ENCODE measurements at regions not wholly inside any gene's neighbourhood (a gene's known extent, or its start where the extent isn't known, plus 50 kb on each side); places are given as distances from the start of the nearest gene placed in this dataset.

- no peak for DNase-seq (ENCODE audit: low read depth)
- TF ChIP-seq MAX (IDR thresholded peaks at IDR 0.05; ENCODE audit: low read depth, low read length): no peak
- TF ChIP-seq POLR2A (IDR thresholded peaks at IDR 0.05; ENCODE audit: extremely low read depth, insufficient read length): no peak
- no peak for TF ChIP-seq MYC (IDR thresholded peaks at IDR 0.05; ENCODE audit: low read depth, low read length)
- TF ChIP-seq CTCF (IDR thresholded peaks at IDR 0.05; ENCODE audit: low read depth, low read length): no peak
- H3K4me3 ChIP-seq (ENCODE audit: low read depth, low read length): no peak overlapping the region
Measured at GRCh38 chr3:70731046-70731445, 418.6 kb upstream of the MDFIC2 start.

- no peak overlapping the region for H3K4me3 ChIP-seq (ENCODE audit: low read depth, low read length)
- TF ChIP-seq POLR2A (IDR thresholded peaks at IDR 0.05; ENCODE audit: extremely low read depth, insufficient read length) (no peak), MAX (IDR thresholded peaks at IDR 0.05; ENCODE audit: low read depth, low read length) (no peak), CTCF (IDR thresholded peaks at IDR 0.05; ENCODE audit: low read depth, low read length) (no peak), MYC (IDR thresholded peaks at IDR 0.05; ENCODE audit: low read depth, low read length) (no peak)
- no peak for DNase-seq (ENCODE audit: low read depth)
Measured at GRCh38 chr3:70729845-70730244, 417.4 kb upstream of the MDFIC2 start.

- TF ChIP-seq MYC (IDR thresholded peaks at IDR 0.05; ENCODE audit: low read depth, low read length) (no peak), CTCF (IDR thresholded peaks at IDR 0.05; ENCODE audit: low read depth, low read length) (no peak), POLR2A (IDR thresholded peaks at IDR 0.05; ENCODE audit: extremely low read depth, insufficient read length) (no peak), MAX (IDR thresholded peaks at IDR 0.05; ENCODE audit: low read depth, low read length) (no peak)
- DNase-seq (ENCODE audit: low read depth): no peak
- no peak overlapping the region for H3K4me3 ChIP-seq (ENCODE audit: low read depth, low read length)
Measured at GRCh38 chr3:70728311-70728710, 415.9 kb upstream of the MDFIC2 start.

GRCh38 chr3:70726961-70727360 is 414.5 kb upstream of the MDFIC2 start:
- no peak overlapping the region for H3K4me3 ChIP-seq (ENCODE audit: low read depth, low read length)
- TF ChIP-seq POLR2A (IDR thresholded peaks at IDR 0.05; ENCODE audit: extremely low read depth, insufficient read length): no peak
- TF ChIP-seq MAX (IDR thresholded peaks at IDR 0.05; ENCODE audit: low read depth, low read length): no peak
- no peak for TF ChIP-seq MYC (IDR thresholded peaks at IDR 0.05; ENCODE audit: low read depth, low read length)
- DNase-seq (ENCODE audit: low read depth): no peak

GRCh38 chr3:70726096-70726938 is 413.9 kb upstream of the MDFIC2 start:
- TF ChIP-seq MAX (IDR thresholded peaks at IDR 0.05; ENCODE audit: low read depth, low read length): no peak
- TF ChIP-seq POLR2A (IDR thresholded peaks at IDR 0.05; ENCODE audit: extremely low read depth, insufficient read length): no peak
- no peak for TF ChIP-seq MYC (IDR thresholded peaks at IDR 0.05; ENCODE audit: low read depth, low read length)
- TF ChIP-seq CTCF (IDR thresholded peaks at IDR 0.05; ENCODE audit: low read depth, low read length): no peak
- no peak overlapping the region for H3K4me3 ChIP-seq (ENCODE audit: low read depth, low read length)
- DNase-seq (ENCODE audit: low read depth): no peak

GRCh38 chr3:70722018-70722417 is 409.6 kb upstream of the MDFIC2 start:
- TF ChIP-seq CTCF (IDR thresholded peaks at IDR 0.05; ENCODE audit: low read depth, low read length): no peak
- TF ChIP-seq MAX (IDR thresholded peaks at IDR 0.05; ENCODE audit: low read depth, low read length): no peak
- TF ChIP-seq MYC (IDR thresholded peaks at IDR 0.05; ENCODE audit: low read depth, low read length): no peak
- no peak for TF ChIP-seq POLR2A (IDR thresholded peaks at IDR 0.05; ENCODE audit: extremely low read depth, insufficient read length)
- DNase-seq (ENCODE audit: low read depth): no peak
- no peak overlapping the region for H3K4me3 ChIP-seq (ENCODE audit: low read depth, low read length)

Measured in NB4 (cell line).